22Rv1 (cell line): ENCODE measurements at regions not wholly inside any gene's neighbourhood (a gene's known extent, or its start where the extent isn't known, plus 50 kb on each side); places are given as distances from the start of the nearest gene placed in this dataset.

ENCODE experiments used
- CTCF ChIP-seq: fragments of 450-650 bp; IDR thresholded peaks from 2 replicates; pipeline ENCODE4 v1.5.1; 2017; ENCODE audit warnings: mild to moderate bottlenecking
- ZFX ChIP-seq: fragments of 450-650 bp; IDR thresholded peaks from 2 replicates; pipeline ENCODE4 v1.6.1; 2017; ENCODE audit warnings: antibody characterized with exemption, borderline replicate concordance

- TF ChIP-seq CTCF (no peak), ZFX (no peak)
These were observed 81.9 kb upstream of the CCN6 start for GRCh38 chr6:111971866-111972532.
